GM12872 (cell line): ENCODE measurements at regions not wholly inside any gene's neighbourhood (a gene's known extent, or its start where the extent isn't known, plus 50 kb on each side); places are given as distances from the start of the nearest gene placed in this dataset.

ENCODE experiments used
- TF ChIP-seq, protein P1 (sequence below): IDR thresholded peaks from 3 replicates; pipeline ENCODE4 v1.5.1; 2011; ENCODE audit warnings: low read depth, mild to moderate bottlenecking, low read length, moderate library complexity; ENCODE audit not compliant: insufficient read depth

DNA sequence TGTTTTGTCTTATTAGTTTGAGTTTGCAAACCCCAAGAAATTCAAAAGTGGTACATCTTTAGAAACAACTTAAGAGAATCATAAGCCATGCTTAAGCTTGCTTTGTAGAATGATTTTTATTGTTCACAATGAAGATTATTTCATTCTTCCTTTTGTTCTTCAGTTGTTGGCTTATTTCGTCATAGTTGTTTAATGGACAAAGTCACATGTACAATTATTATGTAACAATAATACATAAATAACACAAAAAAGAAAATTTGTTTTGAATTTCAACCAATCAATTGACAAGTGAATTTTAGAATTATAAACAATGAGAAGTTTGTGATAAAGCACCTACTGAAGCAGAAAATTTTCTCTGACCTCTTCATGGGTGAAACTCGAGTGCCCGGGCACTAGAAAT, 111.8 kb upstream of the IGF1 start:
- TF ChIP-seq, protein P1, sequence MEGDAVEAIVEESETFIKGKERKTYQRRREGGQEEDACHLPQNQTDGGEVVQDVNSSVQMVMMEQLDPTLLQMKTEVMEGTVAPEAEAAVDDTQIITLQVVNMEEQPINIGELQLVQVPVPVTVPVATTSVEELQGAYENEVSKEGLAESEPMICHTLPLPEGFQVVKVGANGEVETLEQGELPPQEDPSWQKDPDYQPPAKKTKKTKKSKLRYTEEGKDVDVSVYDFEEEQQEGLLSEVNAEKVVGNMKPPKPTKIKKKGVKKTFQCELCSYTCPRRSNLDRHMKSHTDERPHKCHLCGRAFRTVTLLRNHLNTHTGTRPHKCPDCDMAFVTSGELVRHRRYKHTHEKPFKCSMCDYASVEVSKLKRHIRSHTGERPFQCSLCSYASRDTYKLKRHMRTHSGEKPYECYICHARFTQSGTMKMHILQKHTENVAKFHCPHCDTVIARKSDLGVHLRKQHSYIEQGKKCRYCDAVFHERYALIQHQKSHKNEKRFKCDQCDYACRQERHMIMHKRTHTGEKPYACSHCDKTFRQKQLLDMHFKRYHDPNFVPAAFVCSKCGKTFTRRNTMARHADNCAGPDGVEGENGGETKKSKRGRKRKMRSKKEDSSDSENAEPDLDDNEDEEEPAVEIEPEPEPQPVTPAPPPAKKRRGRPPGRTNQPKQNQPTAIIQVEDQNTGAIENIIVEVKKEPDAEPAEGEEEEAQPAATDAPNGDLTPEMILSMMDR: no peak

DNA sequence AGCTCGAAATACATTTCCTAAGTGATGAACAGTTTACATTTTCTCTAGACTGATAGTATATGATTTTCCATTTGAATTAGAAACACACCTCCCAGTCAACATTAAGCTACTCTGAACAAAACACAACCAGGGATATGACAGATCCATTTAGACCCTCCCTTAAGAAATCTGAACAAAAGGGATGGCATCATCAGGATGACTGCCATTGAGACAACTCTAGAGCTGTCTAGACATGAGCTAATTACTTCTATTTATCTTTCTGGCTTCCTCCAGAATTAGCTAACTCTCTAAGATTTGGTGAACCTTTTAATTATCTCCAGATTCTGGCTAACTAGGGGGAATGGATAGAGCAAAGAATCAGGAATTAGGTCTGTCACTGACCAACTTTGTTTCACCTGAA, 92.9 kb upstream of the IGF1 start:
- TF ChIP-seq, protein P1: no peak

DNA sequence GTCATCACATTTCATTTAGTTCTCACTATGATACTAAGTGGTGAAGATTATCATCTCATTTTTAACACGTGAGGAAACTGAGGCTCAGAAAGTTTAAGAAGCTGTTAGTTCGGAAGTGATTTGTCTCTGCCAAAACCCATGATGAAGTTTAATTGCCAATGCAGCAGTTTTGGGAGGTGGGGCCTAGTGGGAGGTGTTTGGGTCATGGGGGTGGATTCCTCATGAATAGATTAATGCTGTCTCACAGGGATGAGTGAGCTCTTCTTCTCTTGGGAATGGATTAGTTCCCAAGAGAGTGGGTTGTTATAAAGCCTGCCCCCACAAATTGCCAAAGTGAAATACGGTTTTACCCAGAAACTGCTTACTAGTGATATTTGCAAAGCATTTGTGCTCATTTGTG, 91.5 kb upstream of the IGF1 start:
- TF ChIP-seq, protein P1: no peak

DNA sequence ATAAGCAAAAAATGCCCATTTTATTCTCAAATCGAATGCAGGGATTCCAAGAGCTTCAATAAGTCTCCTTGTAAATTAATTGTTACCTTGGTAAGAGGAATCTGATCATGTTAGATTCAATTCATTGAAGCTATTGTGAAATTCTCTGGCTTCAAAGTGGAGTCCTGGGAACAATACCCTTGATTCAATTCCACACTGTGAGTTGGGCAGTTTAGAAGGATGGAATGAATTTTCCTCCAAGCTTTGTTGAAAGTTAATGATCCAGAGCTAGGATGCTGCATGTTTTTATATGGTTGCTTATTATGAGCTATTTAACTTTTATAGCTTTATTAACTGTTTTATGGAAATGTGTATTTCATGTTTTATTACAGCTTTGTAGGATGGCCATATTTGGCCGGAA, 89.9 kb upstream of the IGF1 start:
- TF ChIP-seq, protein P1: no peak

DNA sequence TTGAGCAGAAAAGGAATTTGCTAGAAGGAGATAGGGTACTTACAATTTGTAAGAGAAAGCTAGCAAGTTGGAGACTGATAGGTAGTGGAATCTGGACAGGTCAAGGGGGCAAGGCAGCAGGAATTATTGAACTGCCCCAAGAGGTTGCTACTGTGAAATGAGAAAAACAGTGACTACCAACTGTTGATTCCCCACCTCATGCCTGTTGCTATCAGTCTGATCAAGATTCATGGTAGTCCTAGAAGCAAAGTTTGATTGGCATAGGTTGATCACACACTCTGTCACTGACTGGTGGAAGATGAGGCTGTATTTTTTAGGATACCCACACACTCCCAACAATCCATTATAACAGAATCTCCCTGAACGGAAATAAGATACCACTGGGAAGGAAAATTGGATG, 89.4 kb upstream of the IGF1 start:
- TF ChIP-seq, protein P1: no peak

DNA sequence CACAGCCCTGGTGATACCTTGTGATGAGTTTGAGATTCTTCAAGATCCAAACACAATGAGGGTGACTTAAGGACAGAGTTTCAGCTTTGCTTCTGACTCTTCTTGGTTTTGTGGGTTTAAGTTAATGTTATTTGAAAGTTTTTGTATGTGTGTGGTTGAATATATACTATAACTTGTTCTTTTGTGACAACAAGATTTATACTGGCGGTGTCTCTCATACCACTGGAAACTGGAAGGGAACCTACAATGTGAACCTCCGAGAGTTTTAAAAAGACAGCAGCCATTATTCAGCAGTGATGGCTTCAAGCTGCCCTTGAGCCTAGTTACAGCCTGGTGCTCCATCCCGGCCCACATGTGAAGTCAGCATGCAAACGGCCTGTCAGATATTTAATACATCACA, 87.9 kb upstream of the IGF1 start:
- TF ChIP-seq, protein P1: no peak

DNA sequence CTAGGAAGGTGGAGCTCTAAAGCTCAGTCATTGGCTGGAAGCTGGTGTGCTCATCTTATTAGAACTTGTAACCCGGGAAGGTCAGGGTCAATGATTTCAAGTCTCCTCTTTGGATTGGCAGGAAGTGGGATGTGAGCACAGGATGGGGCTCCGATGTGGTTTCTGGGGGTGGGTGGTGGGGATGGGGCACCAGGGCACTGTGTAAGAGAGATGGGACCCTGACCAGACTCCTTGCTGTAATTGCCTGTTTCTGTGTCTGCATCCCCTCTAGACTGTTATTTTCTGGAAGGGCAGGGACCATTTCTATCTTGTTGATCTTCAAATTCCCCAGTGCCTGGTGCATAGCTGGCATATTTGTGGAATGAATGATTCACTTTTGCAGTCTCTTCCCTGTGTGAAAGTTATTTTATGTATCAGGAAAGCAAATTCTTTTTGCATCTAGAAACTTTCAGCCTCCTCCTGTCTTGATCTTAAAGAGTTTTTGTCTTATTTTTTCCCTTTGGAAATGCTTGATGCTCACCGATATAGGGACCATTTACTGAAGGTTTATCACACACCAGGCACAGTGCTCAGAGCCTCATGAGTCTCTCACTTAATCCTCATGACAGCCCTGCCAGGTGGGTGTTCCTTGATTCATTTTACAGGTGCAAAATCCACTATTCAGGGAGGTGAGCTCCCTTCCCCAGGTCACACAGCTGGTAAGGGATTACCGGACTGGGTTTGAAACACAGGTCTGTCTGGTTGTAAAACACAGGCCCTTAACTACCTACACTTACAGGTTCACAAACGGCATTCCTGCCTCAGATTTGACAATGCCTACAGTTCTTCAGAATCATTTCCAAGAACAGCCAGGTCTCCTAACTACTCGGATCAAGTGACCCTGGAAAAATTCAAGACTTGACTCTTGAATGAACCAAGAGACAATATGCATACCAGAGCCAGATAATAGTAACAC, 86.9 kb upstream of the IGF1 start:
- TF ChIP-seq, protein P1: no peak
